Choroid plexus epithelial cell (primary cell): ENCODE measurements at regions not wholly inside any gene's neighbourhood (a gene's known extent, or its start where the extent isn't known, plus 50 kb on each side); places are given as distances from the start of the nearest gene placed in this dataset.

ENCODE experiments used
- DNase-seq: peaks from one replicate; pipeline ENCODE4 v3.0.0-alpha.2; 2010; ENCODE audit warnings: low read depth
- H3K4me3 ChIP-seq: 2 replicates; pipeline ENCODE4 v1.5.1; 2011; ENCODE audit warnings: low read depth, mild to moderate bottlenecking, control low read depth, low read length, moderate library complexity
- CTCF ChIP-seq: conservative IDR thresholded peaks from 2 replicates; pipeline ENCODE4 v1.5.1; 2011; ENCODE audit warnings: low read depth, mild to moderate bottlenecking, control low read depth, inconsistent platforms, low read length, moderate library complexity

GRCh38 chr9:81145331-81145963 lies 543.9 kb downstream of the TLE1 start:
- TF ChIP-seq CTCF, result no peak

GRCh38 chr9:81141961-81142360 lies 547.4 kb downstream of the TLE1 start:
- DNase-seq, result no peak
- TF ChIP-seq CTCF, result no peak
- no peak overlapping the region for H3K4me3 ChIP-seq

More at GRCh38 chr9:81145331-81145963, 543.9 kb downstream of the TLE1 start:
- peak; percentile 45 for DNase-seq
- H3K4me3 ChIP-seq, result no peak overlapping the region

- no peak overlapping the region for H3K4me3 ChIP-seq
- no peak for DNase-seq
- TF ChIP-seq CTCF, result no peak
These were observed 551.3 kb downstream of the TLE1 start for GRCh38 chr9:81137976-81138568.

- no peak for TF ChIP-seq CTCF
- peak; percentile 23 for DNase-seq
- H3K4me3 ChIP-seq, result no peak overlapping the region
These were observed 556.6 kb downstream of the TLE1 start for GRCh38 chr9:81132796-81133195.

GRCh38 chr9:81132318-81132717 lies 557.0 kb downstream of the TLE1 start:
- peak; percentile 79 for DNase-seq
- no peak for TF ChIP-seq CTCF
- H3K4me3 ChIP-seq, result no peak overlapping the region

- no peak for TF ChIP-seq CTCF
- H3K4me3 ChIP-seq, result no peak overlapping the region
- no peak for DNase-seq
These were observed 560.6 kb downstream of the TLE1 start for GRCh38 chr9:81128701-81129100.
